NCI-H345 (cell line): ENCODE measurements at regions not wholly inside any gene's neighbourhood (a gene's known extent, or its start where the extent isn't known, plus 50 kb on each side); places are given as distances from the start of the nearest gene placed in this dataset.
"Not testable (repeated sequence)": the region's sequence is repeated elsewhere in the genome, so short reads cannot be mapped to it uniquely, and the experiment has no call there.

Experiments
- DNase-seq: peaks from one replicate; lab custom pipeline; 2025; lab: John Stamatoyannopoulos, UW

GRCh38 chr9:16277471-16277960 lies 593.0 kb downstream of the BNC2 start:
- no peak for DNase-seq

GRCh38 chr9:16278326-16278999 lies 592.0 kb downstream of the BNC2 start:
- DNase-seq, result no peak

- no peak for DNase-seq
These were observed 588.8 kb downstream of the BNC2 start for GRCh38 chr9:16281707-16282106.

GRCh38 chr9:16282216-16282615 lies 588.3 kb downstream of the BNC2 start:
- DNase-seq, result peak; percentile 22

- DNase-seq, result no peak
These were observed 587.8 kb downstream of the BNC2 start for GRCh38 chr9:16282718-16283117.

GRCh38 chr9:16286160-16286559 lies 584.3 kb downstream of the BNC2 start:
- no peak for DNase-seq

- DNase-seq, result no peak
These were observed 580.8 kb downstream of the BNC2 start for GRCh38 chr9:16289639-16290038.

GRCh38 chr9:16290169-16290568 lies 580.3 kb downstream of the BNC2 start:
- no peak for DNase-seq

- no peak for DNase-seq
These were observed 578.5 kb downstream of the BNC2 start for GRCh38 chr9:16291921-16292320.

- no peak for DNase-seq
These were observed 576.9 kb downstream of the BNC2 start for GRCh38 chr9:16293610-16294009.

- no peak for DNase-seq
These were observed 576.2 kb downstream of the BNC2 start for GRCh38 chr9:16294133-16294770.

GRCh38 chr9:16294940-16295339 lies 575.5 kb downstream of the BNC2 start:
- not testable (repeated sequence) for DNase-seq

- DNase-seq, result not testable (repeated sequence)
These were observed 571.1 kb downstream of the BNC2 start for GRCh38 chr9:16299368-16299767.

- DNase-seq, result no peak
These were observed 567.0 kb downstream of the BNC2 start for GRCh38 chr9:16303506-16303905.

- no peak for DNase-seq
These were observed 566.2 kb downstream of the BNC2 start for GRCh38 chr9:16304301-16304700.

- DNase-seq, result no peak
These were observed 563.9 kb downstream of the BNC2 start for GRCh38 chr9:16306586-16306985.

- no peak for DNase-seq
These were observed 562.8 kb downstream of the BNC2 start for GRCh38 chr9:16307626-16308195.

GRCh38 chr9:16308645-16309044 lies 561.8 kb downstream of the BNC2 start:
- no peak for DNase-seq

GRCh38 chr9:16309082-16309468 lies 561.4 kb downstream of the BNC2 start:
- DNase-seq, result no peak

GRCh38 chr9:16309469-16310271 lies 560.8 kb downstream of the BNC2 start:
- DNase-seq, result no peak

- DNase-seq, result no peak
These were observed 560.0 kb downstream of the BNC2 start for GRCh38 chr9:16310278-16311110.

- no peak for DNase-seq
These were observed 558.4 kb downstream of the BNC2 start for GRCh38 chr9:16312116-16312515.
